Ascending aorta (tissue), 2 donors: ENCODE measurements at regions not wholly inside any gene's neighbourhood (a gene's known extent, or its start where the extent isn't known, plus 50 kb on each side); places are given as distances from the start of the nearest gene placed in this dataset.
"Not testable (repeated sequence)": the region's sequence is repeated elsewhere in the genome, so short reads cannot be mapped to it uniquely, and the experiment has no call there.

Experiments used
- DNase-seq, 2 donors: peaks; one replicate each; pipeline ENCODE4 v3.0.0-alpha.2; 2019; ENCODE audit warnings: low spot score in 2 of 2
- H3K27ac ChIP-seq, 2 donors: fragments of 200-600 bp; sonication (generic); one replicate each; pipeline ENCODE4 v1.5.1; 2016 to 2017; ENCODE audit warnings: mild to moderate bottlenecking in 1 of 2
- H3K27me3 ChIP-seq: fragments of 200-600 bp; sonication (generic); one replicate; pipeline ENCODE4 v1.5.1; 2017
- H3K36me3 ChIP-seq, 2 donors: fragments of 200-600 bp; sonication (generic); one replicate each; pipeline ENCODE4 v1.5.1; 2016
- H3K4me1 ChIP-seq, 2 donors: fragments of 200-600 bp; sonication (generic); one replicate each; pipeline ENCODE4 v1.5.1; 2016 to 2017; ENCODE audit warnings: mild to moderate bottlenecking in 1 of 2
- H3K4me3 ChIP-seq, 2 donors: fragments of 200-600 bp; sonication (generic); one replicate each; pipeline ENCODE4 v1.5.1; 2016 to 2017; ENCODE audit warnings: mild to moderate bottlenecking in 1 of 2
- H3K9me3 ChIP-seq, 2 donors: fragments of 200-600 bp; sonication (generic); one replicate each; pipeline ENCODE4 v1.5.1; 2016
- CTCF ChIP-seq, 3 experiments: fragments of 200-600 bp in 2 of 3; fragments of 450-650 bp in 1 of 3; sonication (generic) in 2 of 3; IDR thresholded peaks; one replicate each; pipeline ENCODE4 v1.5.1; 2016 to 2019; ENCODE audit warnings: antibody characterized with exemption in 3 of 3, mild to moderate bottlenecking in 1 of 3, moderate library complexity in 1 of 3
- intact Hi-C: fragments of 100-400 bp; cut with DNase I; formaldehyde crosslinking; loops from one replicate; pipeline ENCODE4 v1.15.1; 2023

- TF ChIP-seq CTCF (IDR thresholded peaks at IDR 0.05) = no peak
- Histone ChIP-seq H3K27ac (no peak overlapping the region), H3K4me3 (no peak overlapping the region), H3K4me1 (no peaks in the 10 kb centered on the region), H3K9me3 (no peaks in the 10 kb centered on the region), H3K36me3 (no peaks in the 10 kb centered on the region), H3K27me3 (no peaks in the 10 kb centered on the region)
- DNase-seq = no peak
- intact Hi-C loops = no loop called here
Measured at GRCh38 chr17:36686123-36686669, 84.8 kb downstream of the MRM1 start.

DNA sequence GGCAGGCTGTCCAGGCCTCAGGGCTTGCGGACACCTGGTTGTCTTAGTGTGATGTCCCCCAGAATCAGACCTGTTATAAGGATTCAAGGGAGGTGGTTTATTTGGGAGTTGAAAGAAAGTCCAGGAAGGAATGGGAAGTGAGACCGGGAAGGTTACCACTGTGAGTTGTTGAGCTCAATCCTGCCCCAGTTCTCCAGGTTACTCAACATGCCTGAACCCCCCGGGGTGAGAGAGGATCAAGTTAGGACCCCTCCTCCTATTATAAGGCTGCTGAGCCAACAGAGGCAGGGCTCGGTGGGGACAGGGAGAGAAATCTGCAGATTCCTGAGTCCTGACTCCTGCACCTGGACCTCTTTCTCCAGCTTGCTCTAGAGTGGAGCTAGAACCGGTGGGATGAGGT lies 86.4 kb downstream of the MRM1 start:
- Histone ChIP-seq H3K36me3 (no peaks in the 10 kb centered on the region), H3K27me3 (no peaks in the 10 kb centered on the region), H3K4me1 (no peaks in the 10 kb centered on the region), H3K9me3 (no peaks in the 10 kb centered on the region), H3K27ac (no peak overlapping the region), H3K4me3 (no peak overlapping the region)
- TF ChIP-seq CTCF (IDR thresholded peaks at IDR 0.05) = no peak
- DNase-seq = no peak
- intact Hi-C loops = no loop called here

DNA sequence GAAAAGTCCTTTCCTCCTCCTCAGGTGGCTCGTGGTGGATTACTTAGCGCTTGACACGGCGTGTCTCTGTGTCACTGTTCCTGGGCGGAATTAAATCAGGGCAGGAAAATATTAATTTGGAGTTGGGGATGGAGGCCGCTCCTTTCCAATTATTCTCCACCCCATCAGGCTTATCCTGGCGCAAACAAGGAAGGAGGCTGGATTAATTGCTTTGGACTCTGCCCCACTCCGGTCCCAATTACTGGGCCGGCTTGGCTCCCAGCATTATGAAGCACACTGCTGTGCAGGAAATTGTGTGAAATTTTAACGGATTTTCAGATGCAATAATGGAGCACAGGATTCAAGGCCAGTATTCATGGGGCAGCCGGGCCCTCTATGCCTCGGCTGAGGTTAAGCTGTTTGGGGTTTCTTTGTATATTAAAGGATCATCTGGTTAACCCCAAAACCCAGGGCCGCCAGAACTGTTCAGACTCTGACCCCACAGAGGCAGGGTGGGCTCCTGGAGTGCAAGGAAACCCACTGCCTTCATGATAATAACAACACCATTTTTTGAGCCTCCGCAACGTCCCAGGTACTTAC lies 87.8 kb downstream of the MRM1 start:
- H3K36me3 ChIP-seq = no peaks in the 10 kb centered on the region
- H3K4me3 ChIP-seq = no peak overlapping the region
- H3K27me3 ChIP-seq = no peaks in the 10 kb centered on the region
- intact Hi-C loops = no loop called here
- no peak for DNase-seq
- no peak for TF ChIP-seq CTCF (IDR thresholded peaks at IDR 0.05)
- H3K27ac ChIP-seq = no peak overlapping the region
- no peaks in the 10 kb centered on the region for H3K4me1 ChIP-seq
- no peaks in the 10 kb centered on the region for H3K9me3 ChIP-seq

GRCh38 chr17:36690190-36690589 lies 88.8 kb downstream of the MRM1 start:
- no peaks in the 10 kb centered on the region for H3K9me3 ChIP-seq
- no peak overlapping the region for H3K4me3 ChIP-seq
- H3K27me3 ChIP-seq = no peaks in the 10 kb centered on the region
- intact Hi-C loops = no loop called here
- H3K4me1 ChIP-seq = no peaks in the 10 kb centered on the region
- DNase-seq = no peak
- H3K36me3 ChIP-seq = no peaks in the 10 kb centered on the region
- no peak overlapping the region for H3K27ac ChIP-seq
- no peak for TF ChIP-seq CTCF (IDR thresholded peaks at IDR 0.05)

- Histone ChIP-seq H3K27ac (no peak overlapping the region), H3K4me3 (no peak overlapping the region), H3K9me3 (no peaks in the 10 kb centered on the region), H3K27me3 (no peaks in the 10 kb centered on the region), H3K36me3 (no peaks in the 10 kb centered on the region), H3K4me1 (no peaks in the 10 kb centered on the region)
- no peak for DNase-seq
- intact Hi-C loops = no loop called here
- no peak for TF ChIP-seq CTCF (IDR thresholded peaks at IDR 0.05)
Measured at GRCh38 chr17:36691606-36692005, 90.2 kb downstream of the MRM1 start.

DNA sequence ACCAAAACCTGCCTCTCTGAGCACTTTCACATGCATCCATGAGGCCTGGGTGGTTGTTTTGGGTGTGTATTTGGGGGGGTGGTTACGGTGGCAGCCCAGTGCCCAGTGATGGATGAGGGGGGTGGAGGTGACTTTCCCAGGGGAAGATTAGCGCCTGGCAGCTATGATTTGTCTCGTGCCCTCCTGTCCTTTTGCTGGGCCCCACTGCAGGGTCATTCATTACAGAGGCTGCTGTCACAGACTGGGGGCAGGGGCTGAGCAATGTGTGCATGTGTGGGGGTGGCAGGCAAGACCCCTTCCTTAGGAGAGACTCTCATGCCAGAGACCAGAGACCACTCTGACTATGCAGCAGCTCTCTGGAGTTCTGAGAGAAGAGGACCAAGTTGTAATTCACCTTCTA lies 93.7 kb downstream of the MRM1 start:
- Histone ChIP-seq H3K4me3 (no peak overlapping the region), H3K36me3 (no peaks in the 10 kb centered on the region), H3K27ac (no peak overlapping the region), H3K4me1 (no peaks in the 10 kb centered on the region), H3K9me3 (no peaks in the 10 kb centered on the region), H3K27me3 (no peaks in the 10 kb centered on the region)
- intact Hi-C loops = no loop called here
- TF ChIP-seq CTCF (IDR thresholded peaks at IDR 0.05) = no peak
- DNase-seq = no peak

GRCh38 chr17:36695710-36696109 lies 94.3 kb downstream of the MRM1 start:
- H3K27me3 ChIP-seq, H3K36me3 ChIP-seq, intact Hi-C loops, H3K27ac ChIP-seq, H3K4me3 ChIP-seq, H3K9me3 ChIP-seq, DNase-seq, H3K4me1 ChIP-seq: not testable (repeated sequence)
